Activated CD8-positive, alpha-beta memory T cell treated with anti-CD3 and anti-CD28 coated beads for 36 hours (primary cell): ENCODE measurements at regions not wholly inside any gene's neighbourhood (a gene's known extent, or its start where the extent isn't known, plus 50 kb on each side); places are given as distances from the start of the nearest gene placed in this dataset.
"Not testable (repeated sequence)": the region's sequence is repeated elsewhere in the genome, so short reads cannot be mapped to it uniquely, and the experiment has no call there.

Experiments used
- CTCF ChIA-PET: fragments of 350-600 bp; sonication (Branson Sonifier 250); formaldehyde crosslinking; loops from one replicate; lab custom pipeline; 2021; ENCODE audit warnings: antibody characterized with exemption; lab: Charles Lee
- POLR2A ChIA-PET: fragments of 350-600 bp; sonication (Branson Sonifier 250); formaldehyde crosslinking; loops from one replicate; lab custom pipeline; 2021; ENCODE audit warnings: antibody characterized with exemption; lab: Charles Lee

- CTCF ChIA-PET, POLR2A ChIA-PET: not testable (repeated sequence)
Measured at GRCh38 chr15:38799202-38799601, 234.6 kb upstream of the RASGRP1 start.

GRCh38 chr15:38809621-38810020, 245.0 kb upstream of the RASGRP1 start:
- CTCF ChIA-PET: interaction anchor here (0.6 kb wide), 1 partner anchor 126 kb away, joined by 3 read pairs; no protein-coding TSS in a partner anchor
- POLR2A ChIA-PET: no interaction called here

- POLR2A ChIA-PET: no interaction called here
- CTCF ChIA-PET: interaction anchor here (1.2 kb wide), 1 partner anchor 18 kb away, joined by 3 read pairs; no protein-coding TSS in a partner anchor
Measured at GRCh38 chr15:38810686-38811085, 246.1 kb upstream of the RASGRP1 start.

GRCh38 chr15:38814254-38814653, 249.6 kb upstream of the RASGRP1 start:
- CTCF ChIA-PET, POLR2A ChIA-PET: not testable (repeated sequence)

GRCh38 chr15:38814891-38815290, 250.3 kb upstream of the RASGRP1 start:
- POLR2A ChIA-PET: no interaction called here

GRCh38 chr15:38817427-38818156, 253.0 kb upstream of the RASGRP1 start:
- ChIA-PET POLR2A (no interaction called here), CTCF (interaction anchor here (0.7 to 1.1 kb wide), 3 partner anchors 10 to 724 kb away, joined by 3 to 4 read pairs (median 4); no protein-coding TSS in a partner anchor)

More at GRCh38 chr15:38814891-38815290, 250.3 kb upstream of the RASGRP1 start:
- CTCF ChIA-PET: no interaction called here

GRCh38 chr15:38818157-38818790, 253.7 kb upstream of the RASGRP1 start:
- ChIA-PET POLR2A (no interaction called here), CTCF (no interaction called here)

- CTCF ChIA-PET: interaction anchor here (1.1 kb wide), 1 partner anchor 15 kb away, joined by 3 read pairs; no protein-coding TSS in a partner anchor
Measured at GRCh38 chr15:38819387-38819950, 254.9 kb upstream of the RASGRP1 start.

GRCh38 chr15:38823263-38823662, 258.6 kb upstream of the RASGRP1 start:
- ChIA-PET POLR2A (no interaction called here), CTCF (no interaction called here)

More at GRCh38 chr15:38819387-38819950, 254.9 kb upstream of the RASGRP1 start:
- POLR2A ChIA-PET: no interaction called here

- ChIA-PET POLR2A (no interaction called here), CTCF (no interaction called here)
Measured at GRCh38 chr15:38824719-38825118, 260.1 kb upstream of the RASGRP1 start.

GRCh38 chr15:38826880-38827279, 262.3 kb upstream of the RASGRP1 start:
- ChIA-PET CTCF (interaction anchor here (1.7 kb wide), 1 partner anchor 10 kb away, joined by 4 read pairs; no protein-coding TSS in a partner anchor), POLR2A (no interaction called here)

- ChIA-PET CTCF (interaction anchor here (1.7 kb wide), 1 partner anchor 11 kb away, joined by 4 read pairs; no protein-coding TSS in a partner anchor), POLR2A (no interaction called here)
Measured at GRCh38 chr15:38828031-38828532, 263.5 kb upstream of the RASGRP1 start.

GRCh38 chr15:38829086-38829485, 264.5 kb upstream of the RASGRP1 start:
- POLR2A ChIA-PET: no interaction called here
- CTCF ChIA-PET: no interaction called here

GRCh38 chr15:38842226-38842625, 277.6 kb upstream of the RASGRP1 start:
- POLR2A ChIA-PET: no interaction called here

GRCh38 chr15:38843051-38843501, 278.5 kb upstream of the RASGRP1 start:
- ChIA-PET CTCF (no interaction called here), POLR2A (no interaction called here)

More at GRCh38 chr15:38842226-38842625, 277.6 kb upstream of the RASGRP1 start:
- CTCF ChIA-PET: no interaction called here

- ChIA-PET POLR2A (no interaction called here), CTCF (no interaction called here)
Measured at GRCh38 chr15:38843736-38844590, 279.3 kb upstream of the RASGRP1 start.

- ChIA-PET CTCF (no interaction called here), POLR2A (no interaction called here)
Measured at GRCh38 chr15:38844736-38845135, 280.1 kb upstream of the RASGRP1 start.

- CTCF ChIA-PET: no interaction called here
- POLR2A ChIA-PET: no interaction called here
Measured at GRCh38 chr15:38846346-38846745, 281.7 kb upstream of the RASGRP1 start.

GRCh38 chr15:38847666-38848065, 283.1 kb upstream of the RASGRP1 start:
- CTCF ChIA-PET: no interaction called here
- POLR2A ChIA-PET: no interaction called here
